Panc1 (cell line): ENCODE measurements at regions not wholly inside any gene's neighbourhood (a gene's known extent, or its start where the extent isn't known, plus 50 kb on each side); places are given as distances from the start of the nearest gene placed in this dataset.

Experiments used
- POLR2AphosphoS5 ChIP-seq: IDR thresholded peaks from 2 replicates; pipeline ENCODE4 v1.6.1; 2012; ENCODE audit warnings: mild to moderate bottlenecking, low read depth, low read length, moderate library complexity
- SIN3A ChIP-seq: IDR thresholded peaks from 2 replicates; pipeline ENCODE4 v1.6.1; 2012; ENCODE audit warnings: low read depth, mild to moderate bottlenecking, low read length, moderate library complexity, borderline replicate concordance; ENCODE audit not compliant: insufficient read depth

DNA sequence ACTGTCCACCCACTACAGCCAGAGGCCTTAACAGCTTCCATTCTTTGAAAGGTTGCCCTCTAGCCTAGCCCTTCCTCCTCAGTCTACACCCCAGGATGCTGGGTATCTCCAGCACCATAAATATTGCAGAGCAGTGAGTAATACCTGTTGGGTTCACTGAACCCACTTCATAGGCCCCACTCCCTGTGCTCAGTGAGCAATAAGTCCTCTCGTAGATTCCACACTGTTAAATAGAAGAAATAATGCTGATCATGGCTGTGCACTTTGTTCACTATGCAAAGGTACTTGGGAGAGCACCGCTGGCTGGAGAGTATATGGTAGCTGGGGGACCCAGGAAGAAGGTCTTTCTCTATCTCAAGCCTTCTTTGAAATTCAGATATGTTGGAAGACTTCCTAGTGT, 87.3 kb downstream of the RSPH3 start:
- TF ChIP-seq SIN3A = no peak
- TF ChIP-seq POLR2AphosphoS5 = no peak
